GM13976 (cell line): ENCODE measurements at regions not wholly inside any gene's neighbourhood (a gene's known extent, or its start where the extent isn't known, plus 50 kb on each side); places are given as distances from the start of the nearest gene placed in this dataset.

Source experiments
- DNase-seq: peaks from one replicate; pipeline ENCODE4 v3.0.0; 2012; ENCODE audit warnings: low spot score
- in situ Hi-C: fragments of 300-500 bp; cut with MboI; formaldehyde crosslinking; loops from one replicate; pipeline ENCODE4 v1.12.0; 2022; ENCODE audit warnings: low sequenced_read_pairs, mixed read lengths, inconsistent platforms; ENCODE audit not compliant: unreplicated experiment
- TF ChIP-seq, protein P1 (sequence below): IDR thresholded peaks from 2 replicates; pipeline ENCODE4 v1.5.1; 2012; ENCODE audit warnings: borderline replicate concordance, mild to moderate bottlenecking; ENCODE audit not compliant: insufficient read depth; ENCODE audit errors: extremely low read depth, missing control alignments, control extremely low read depth

DNA sequence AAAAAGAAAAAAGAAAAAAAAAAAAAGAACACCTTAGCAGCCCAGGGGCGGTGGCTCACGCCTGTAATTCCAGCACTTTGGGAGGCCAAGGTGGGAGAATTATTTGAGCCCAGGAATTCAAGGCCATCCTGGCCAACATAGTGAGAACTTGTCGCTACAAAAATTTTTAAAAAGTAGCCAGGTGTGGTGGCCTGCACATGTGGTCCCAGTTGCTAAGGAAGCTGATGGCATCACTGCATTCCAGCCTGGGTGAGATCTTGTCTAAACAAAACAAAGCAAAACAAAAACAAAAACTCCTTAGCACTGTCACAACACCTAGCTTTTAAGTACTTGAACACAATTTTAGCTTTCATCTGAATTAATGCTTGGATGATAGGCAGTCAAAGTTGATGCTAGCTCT is 86.3 kb upstream of the MKLN1 start:
- TF ChIP-seq, protein P1, sequence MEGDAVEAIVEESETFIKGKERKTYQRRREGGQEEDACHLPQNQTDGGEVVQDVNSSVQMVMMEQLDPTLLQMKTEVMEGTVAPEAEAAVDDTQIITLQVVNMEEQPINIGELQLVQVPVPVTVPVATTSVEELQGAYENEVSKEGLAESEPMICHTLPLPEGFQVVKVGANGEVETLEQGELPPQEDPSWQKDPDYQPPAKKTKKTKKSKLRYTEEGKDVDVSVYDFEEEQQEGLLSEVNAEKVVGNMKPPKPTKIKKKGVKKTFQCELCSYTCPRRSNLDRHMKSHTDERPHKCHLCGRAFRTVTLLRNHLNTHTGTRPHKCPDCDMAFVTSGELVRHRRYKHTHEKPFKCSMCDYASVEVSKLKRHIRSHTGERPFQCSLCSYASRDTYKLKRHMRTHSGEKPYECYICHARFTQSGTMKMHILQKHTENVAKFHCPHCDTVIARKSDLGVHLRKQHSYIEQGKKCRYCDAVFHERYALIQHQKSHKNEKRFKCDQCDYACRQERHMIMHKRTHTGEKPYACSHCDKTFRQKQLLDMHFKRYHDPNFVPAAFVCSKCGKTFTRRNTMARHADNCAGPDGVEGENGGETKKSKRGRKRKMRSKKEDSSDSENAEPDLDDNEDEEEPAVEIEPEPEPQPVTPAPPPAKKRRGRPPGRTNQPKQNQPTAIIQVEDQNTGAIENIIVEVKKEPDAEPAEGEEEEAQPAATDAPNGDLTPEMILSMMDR = no peak
- DNase-seq = no peak
- in situ Hi-C loops = no loop called here

DNA sequence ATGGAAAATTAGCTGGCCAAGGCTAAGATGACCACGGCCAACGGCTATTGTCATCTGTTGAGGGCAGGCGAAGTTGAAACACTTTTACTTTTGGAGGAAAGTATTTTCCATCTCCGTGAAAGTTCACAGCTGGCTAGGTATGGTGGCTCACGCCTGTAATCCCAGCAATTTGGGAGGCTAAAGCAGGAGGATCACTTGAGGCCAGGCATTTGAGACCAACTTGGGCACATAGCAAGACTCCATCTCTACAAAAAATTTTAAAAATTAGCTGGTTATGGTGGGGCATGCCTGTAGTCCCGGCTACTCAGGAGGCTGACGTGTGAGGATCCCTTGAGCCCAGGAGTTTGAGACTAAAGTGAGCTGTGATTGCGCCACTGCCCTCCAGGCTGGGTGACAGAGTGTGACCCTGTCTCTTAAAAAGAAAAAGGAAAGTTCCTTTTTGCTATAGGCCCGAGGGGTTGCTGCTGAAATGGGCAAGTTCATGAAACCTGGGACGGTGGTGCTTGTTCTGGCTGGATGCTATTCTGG is 85.5 kb upstream of the MKLN1 start:
- TF ChIP-seq, protein P1 = no peak
- DNase-seq = no peak
- in situ Hi-C loops = no loop called here

DNA sequence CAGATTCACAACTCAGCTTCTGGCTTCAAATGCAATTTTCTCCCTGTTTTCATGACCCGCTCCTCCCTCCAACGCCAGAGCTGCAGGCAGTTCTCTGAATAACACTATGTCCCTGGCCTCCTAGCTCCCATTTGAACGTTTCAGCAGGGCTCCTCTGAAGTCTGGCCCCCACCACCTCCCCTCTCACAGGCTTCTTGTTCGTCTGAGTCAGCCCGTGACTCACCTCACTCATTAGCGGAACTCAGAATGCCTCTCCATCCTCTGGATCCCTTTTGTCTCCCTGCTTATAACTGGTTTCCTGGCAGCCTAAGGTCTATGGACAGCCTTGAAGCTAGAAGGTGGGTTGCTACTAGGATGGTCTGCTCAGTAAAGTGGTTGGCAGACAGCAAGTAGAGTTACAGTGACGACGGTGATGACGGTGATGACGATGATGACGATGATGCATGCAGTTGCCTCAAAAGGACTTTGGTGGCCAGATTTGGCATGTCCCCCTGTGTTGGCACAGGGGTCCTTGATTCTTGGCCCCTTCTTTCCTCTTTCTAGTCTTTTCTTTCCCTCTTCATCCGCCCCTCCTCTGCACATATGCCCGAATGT is 83.3 kb upstream of the MKLN1 start:
- TF ChIP-seq, protein P1 = no peak
- DNase-seq = no peak
- in situ Hi-C loops = no loop called here

DNA sequence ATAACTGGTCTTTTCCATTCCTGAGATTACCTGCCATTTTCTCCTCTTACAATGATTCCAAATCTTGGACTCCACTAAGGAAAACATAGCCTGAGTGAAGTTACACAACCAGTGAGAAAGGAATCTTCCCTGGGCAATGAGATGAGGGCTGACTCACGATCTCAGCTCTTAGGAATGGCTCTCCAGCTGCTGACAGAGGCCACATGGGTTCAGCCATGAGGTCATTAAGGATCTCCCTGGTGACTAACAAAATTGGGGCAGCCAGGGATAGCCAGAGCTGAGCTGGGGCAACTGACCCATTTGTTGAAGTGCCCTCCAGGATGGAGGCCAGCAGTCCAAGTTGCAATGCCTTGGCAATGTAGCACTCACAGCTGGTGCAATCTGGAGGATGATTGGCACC is 78.7 kb upstream of the MKLN1 start:
- DNase-seq = no peak
- in situ Hi-C loops = no loop called here
- TF ChIP-seq, protein P1 = no peak

DNA sequence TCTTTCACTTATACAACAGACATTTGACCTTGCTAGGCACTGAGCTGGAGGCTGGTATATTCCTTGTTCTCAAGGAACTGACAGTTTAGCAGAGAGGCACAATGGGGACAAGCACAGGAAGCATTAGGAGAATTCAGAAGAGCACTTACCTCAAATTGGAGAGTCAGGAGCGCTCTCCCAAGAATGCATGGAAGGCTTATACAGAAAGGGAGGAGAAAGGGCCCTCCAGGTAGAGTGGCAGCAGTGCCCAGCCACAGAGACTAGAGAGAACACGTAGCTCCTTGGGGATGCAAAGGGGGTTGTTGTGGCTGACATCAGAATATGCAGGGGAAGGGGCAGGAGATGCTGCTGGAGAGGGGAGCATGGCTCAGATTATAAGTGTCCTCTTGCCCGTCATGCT is 78.2 kb upstream of the MKLN1 start:
- TF ChIP-seq, protein P1 = no peak
- no peak for DNase-seq
- in situ Hi-C loops = no loop called here

DNA sequence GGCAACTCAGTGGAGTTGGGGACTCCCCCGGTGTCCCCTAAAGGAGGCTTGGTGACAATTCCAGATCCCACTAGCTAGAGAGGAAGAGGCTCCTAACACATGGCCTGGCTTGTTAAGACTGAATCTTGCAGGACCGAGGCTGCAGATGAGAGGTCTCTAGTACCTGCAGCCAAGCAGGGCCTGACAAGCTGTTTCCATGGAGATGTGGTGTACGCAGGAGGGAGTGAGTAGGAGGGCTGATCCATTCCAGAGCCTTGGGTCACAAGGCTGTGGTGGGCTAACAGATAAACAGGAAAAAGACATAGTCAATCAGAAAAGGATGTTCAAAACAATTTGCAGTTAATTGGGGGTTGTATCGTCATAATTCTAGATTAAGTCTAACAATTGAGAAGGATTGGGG is 77.3 kb upstream of the MKLN1 start:
- TF ChIP-seq, protein P1 = no peak
- in situ Hi-C loops = no loop called here

DNA sequence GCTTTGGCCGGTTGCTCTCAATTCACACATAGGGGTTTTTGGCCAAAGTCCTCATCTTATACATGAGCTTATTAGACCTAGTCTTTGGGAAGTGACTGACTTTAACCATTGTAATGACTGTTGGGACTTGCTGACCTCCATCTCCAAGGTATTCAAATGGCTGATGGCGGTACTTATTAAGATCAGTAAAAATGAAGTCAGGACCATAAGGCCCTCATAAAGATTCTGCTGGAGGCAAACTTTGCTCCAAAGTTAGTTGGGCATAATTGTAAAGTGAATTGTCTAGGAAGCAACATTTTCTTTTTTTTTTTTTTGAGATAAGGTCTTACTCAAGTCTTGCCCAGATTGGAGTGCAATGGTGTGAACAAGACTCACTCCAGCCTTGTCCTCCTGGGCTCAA is 76.3 kb upstream of the MKLN1 start:
- TF ChIP-seq, protein P1 = no peak
- in situ Hi-C loops = no loop called here
- no peak for DNase-seq

More for the DNA sequence above, 77.3 kb upstream of the MKLN1 start:
- no peak for DNase-seq
